ENCODE measurements at regions not wholly inside any gene's neighbourhood (a gene's known extent, or its start where the extent isn't known, plus 50 kb on each side); places are given as distances from the start of the nearest gene placed in this dataset.

GRCh38 chr11:92154611-92155010 lies 70.0 kb upstream of the FAT3 start:
- no peak for TF ChIP-seq CTCF (conservative IDR thresholded peaks at IDR 0.05; ENCODE audit: low read depth, low read length)
- no peak for TF ChIP-seq POLR2A (IDR thresholded peaks at IDR 0.05; ENCODE audit: low read depth, low read length)
- TF ChIP-seq ELK1 (IDR thresholded peaks at IDR 0.05; ENCODE audit: borderline replicate concordance, low read depth, low read length) = no peak
- TF ChIP-seq CEBPB (IDR thresholded peaks at IDR 0.05; ENCODE audit: low read depth, low read length) = no peak

Data from IMR-90 (cell line).